Uterus (tissue), 3 donors: ENCODE measurements at regions not wholly inside any gene's neighbourhood (a gene's known extent, or its start where the extent isn't known, plus 50 kb on each side); places are given as distances from the start of the nearest gene placed in this dataset.
A peak's percentile ranks its signal among the peaks of the same experiment; 100 is the strongest.
"Not testable (repeated sequence)": the region's sequence is repeated elsewhere in the genome, so short reads cannot be mapped to it uniquely, and the experiment has no call there.

Source experiments
- DNase-seq, 2 donors: peaks; one replicate each; pipeline ENCODE4 v3.0.0-alpha.2; 2019 to 2020
- H3K27ac ChIP-seq, 2 donors: fragments of 200-600 bp; sonication (generic); 1 replicate in 1 of 2; 2 replicates in 1 of 2; pipeline ENCODE4 v1.5.1; 2016 to 2018
- H3K27me3 ChIP-seq, 2 donors: fragments of 200-600 bp; sonication (generic); one replicate each; pipeline ENCODE4 v1.5.1; 2018 to 2019; ENCODE audit warnings: control low read depth in 1 of 2
- H3K36me3 ChIP-seq, 2 donors: fragments of 200-600 bp; sonication (generic); one replicate each; pipeline ENCODE4 v1.5.1; 2019; ENCODE audit warnings: control low read depth in 1 of 2
- H3K4me1 ChIP-seq, 2 donors: fragments of 200-600 bp; sonication (generic); one replicate each; pipeline ENCODE4 v1.5.1; 2018 to 2019; ENCODE audit warnings: control low read depth in 1 of 2
- H3K4me3 ChIP-seq, 2 donors: fragments of 200-600 bp; sonication (generic); 1 replicate in 1 of 2; 2 replicates in 1 of 2; pipeline ENCODE4 v1.5.1; 2018 to 2019; ENCODE audit warnings: mild to moderate bottlenecking in 1 of 2
- H3K9me3 ChIP-seq, 2 donors: fragments of 200-600 bp; sonication (generic); one replicate each; pipeline ENCODE4 v1.5.1; 2019; ENCODE audit warnings: control low read depth in 1 of 2
- POLR2A ChIP-seq, 2 donors: fragments of 450-650 bp; IDR thresholded peaks; one replicate each; pipeline ENCODE4 v1.6.1; 2016; ENCODE audit warnings: antibody characterized with exemption in 2 of 2, mild to moderate bottlenecking in 1 of 2, moderate library complexity in 1 of 2
- intact Hi-C: fragments of 100-400 bp; cut with DNase I; formaldehyde crosslinking; loops from one replicate; pipeline ENCODE4 v1.15.1; 2023; ENCODE audit warnings: low total_unique reads
- TF ChIP-seq, protein P1 (sequence below), 4 experiments: fragments of 200-600 bp in 2 of 4; fragments of 450-650 bp in 2 of 4; sonication (generic) in 2 of 4; IDR thresholded peaks; one replicate each; pipeline ENCODE4 v1.5.1; 2016 to 2019; ENCODE audit warnings: antibody characterized with exemption in 4 of 4, mild to moderate bottlenecking in 2 of 4, moderate library complexity in 1 of 4
- donor health status: DM: yes; HTN: yes; CAD: no.

DNA sequence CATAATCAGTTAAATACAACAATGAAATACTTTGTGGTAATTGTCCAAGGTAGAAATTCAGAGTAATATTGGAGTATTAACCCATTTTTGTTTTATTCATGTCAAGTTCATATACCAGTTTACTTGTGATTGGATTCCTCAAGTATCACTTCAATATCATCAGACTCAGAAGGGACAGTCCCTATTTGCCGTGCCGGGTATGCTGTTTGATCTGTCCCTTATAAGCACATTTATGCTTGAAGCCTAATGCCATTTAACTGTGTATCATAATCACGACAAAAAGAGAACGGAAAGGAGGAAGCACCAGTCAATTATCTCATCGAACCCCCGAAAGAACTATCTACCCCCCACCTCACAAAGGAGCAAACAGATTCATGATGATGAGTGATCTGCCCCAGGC, 171.0 kb upstream of the TBL1X start:
- no peaks in the 10 kb centered on the region for H3K36me3 ChIP-seq
- H3K27me3 ChIP-seq: no peaks in the 10 kb centered on the region
- H3K9me3 ChIP-seq: no peaks in the 10 kb centered on the region
- H3K27ac ChIP-seq: no peak overlapping the region
- no peaks in the 10 kb centered on the region for H3K4me1 ChIP-seq
- intact Hi-C loops: no loop called here
- H3K4me3 ChIP-seq: no peak overlapping the region
- TF ChIP-seq, protein P1, sequence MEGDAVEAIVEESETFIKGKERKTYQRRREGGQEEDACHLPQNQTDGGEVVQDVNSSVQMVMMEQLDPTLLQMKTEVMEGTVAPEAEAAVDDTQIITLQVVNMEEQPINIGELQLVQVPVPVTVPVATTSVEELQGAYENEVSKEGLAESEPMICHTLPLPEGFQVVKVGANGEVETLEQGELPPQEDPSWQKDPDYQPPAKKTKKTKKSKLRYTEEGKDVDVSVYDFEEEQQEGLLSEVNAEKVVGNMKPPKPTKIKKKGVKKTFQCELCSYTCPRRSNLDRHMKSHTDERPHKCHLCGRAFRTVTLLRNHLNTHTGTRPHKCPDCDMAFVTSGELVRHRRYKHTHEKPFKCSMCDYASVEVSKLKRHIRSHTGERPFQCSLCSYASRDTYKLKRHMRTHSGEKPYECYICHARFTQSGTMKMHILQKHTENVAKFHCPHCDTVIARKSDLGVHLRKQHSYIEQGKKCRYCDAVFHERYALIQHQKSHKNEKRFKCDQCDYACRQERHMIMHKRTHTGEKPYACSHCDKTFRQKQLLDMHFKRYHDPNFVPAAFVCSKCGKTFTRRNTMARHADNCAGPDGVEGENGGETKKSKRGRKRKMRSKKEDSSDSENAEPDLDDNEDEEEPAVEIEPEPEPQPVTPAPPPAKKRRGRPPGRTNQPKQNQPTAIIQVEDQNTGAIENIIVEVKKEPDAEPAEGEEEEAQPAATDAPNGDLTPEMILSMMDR (IDR thresholded peaks at IDR 0.05): no peak
- TF ChIP-seq POLR2A (IDR thresholded peaks at IDR 0.05): no peak
- no peak for DNase-seq

DNA sequence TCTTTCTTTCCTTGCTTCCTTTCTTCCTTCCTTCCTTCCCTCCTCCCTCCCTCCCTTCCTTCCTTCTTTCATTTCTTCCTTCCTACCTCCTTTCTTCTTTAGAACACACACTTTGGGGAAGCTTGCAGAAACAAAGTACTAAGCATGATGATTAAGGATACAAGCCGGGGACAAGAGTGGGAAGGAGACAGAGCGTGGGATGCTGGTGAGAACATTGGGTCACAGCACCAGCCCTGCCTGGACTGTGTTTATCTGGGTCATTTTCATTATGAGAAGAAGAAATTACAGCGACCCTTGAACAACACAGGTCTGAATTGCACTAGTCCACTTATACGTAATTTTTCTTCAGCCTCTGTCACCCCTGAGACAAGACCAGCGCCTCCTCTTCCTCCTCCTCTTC, 169.3 kb upstream of the TBL1X start:
- H3K27me3 ChIP-seq: no peaks in the 10 kb centered on the region
- H3K9me3 ChIP-seq: no peaks in the 10 kb centered on the region
- H3K36me3 ChIP-seq: no peaks in the 10 kb centered on the region
- no peak overlapping the region for H3K4me3 ChIP-seq
- intact Hi-C loops: no loop called here
- DNase-seq: no peak
- H3K4me1 ChIP-seq: no peaks in the 10 kb centered on the region
- TF ChIP-seq POLR2A (IDR thresholded peaks at IDR 0.05): no peak
- TF ChIP-seq, protein P1 (IDR thresholded peaks at IDR 0.05): no peak
- H3K27ac ChIP-seq: peak overlapping the region; percentile 42 to 56

DNA sequence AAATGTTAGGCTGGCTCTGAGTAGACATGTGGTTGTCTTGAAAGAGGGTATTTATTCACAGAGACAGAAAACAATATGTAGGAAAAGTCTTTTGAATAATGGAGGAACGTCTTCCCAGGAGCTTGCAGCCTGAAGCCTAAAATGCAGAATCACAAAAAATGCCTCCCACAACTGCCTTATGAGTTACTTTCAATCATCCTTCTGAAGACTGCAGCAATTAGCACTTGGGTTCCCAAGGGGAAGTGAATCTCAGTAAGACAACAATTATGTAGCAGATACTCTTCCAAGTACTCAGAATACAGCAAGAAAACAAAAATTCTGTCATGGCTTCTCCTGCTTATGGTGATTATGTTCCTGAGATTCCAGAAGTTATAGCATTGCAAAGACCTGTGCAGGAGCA, 166.6 kb upstream of the TBL1X start:
- intact Hi-C loops: no loop called here
- no peak for DNase-seq
- H3K27ac ChIP-seq: peak overlapping the region in 1 of 2 donors; percentile 58
- no peaks in the 10 kb centered on the region for H3K36me3 ChIP-seq
- no peaks in the 10 kb centered on the region for H3K4me1 ChIP-seq
- TF ChIP-seq POLR2A (IDR thresholded peaks at IDR 0.05): no peak
- TF ChIP-seq, protein P1 (IDR thresholded peaks at IDR 0.05): no peak
- H3K27me3 ChIP-seq: no peaks in the 10 kb centered on the region
- H3K4me3 ChIP-seq: no peak overlapping the region
- H3K9me3 ChIP-seq: no peaks in the 10 kb centered on the region

DNA sequence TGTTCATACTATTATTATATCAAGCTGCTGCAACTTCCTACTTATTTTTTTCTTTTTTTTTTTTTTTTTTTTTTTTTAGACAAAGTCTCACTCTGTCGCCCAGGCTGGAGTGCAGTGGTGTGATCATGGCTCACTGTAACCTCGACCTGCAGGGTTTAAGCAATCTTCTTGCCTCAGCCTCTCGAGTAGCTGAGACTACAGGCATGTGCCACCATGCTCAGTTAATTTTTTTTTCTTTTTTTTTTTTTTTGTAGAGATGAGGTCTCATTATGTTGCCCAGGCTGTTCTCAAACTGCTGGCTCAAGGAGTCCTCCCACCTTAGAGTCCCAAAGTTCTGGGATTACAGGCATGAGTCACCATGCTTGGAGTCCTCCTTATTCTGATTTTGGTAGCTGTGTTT, 165.2 kb upstream of the TBL1X start:
- H3K27me3 ChIP-seq, H3K4me3 ChIP-seq, intact Hi-C loops, H3K36me3 ChIP-seq, H3K9me3 ChIP-seq, DNase-seq, H3K4me1 ChIP-seq: not testable (repeated sequence)
- peak overlapping the region in 1 of 2 donors; percentile 82 for H3K27ac ChIP-seq

DNA sequence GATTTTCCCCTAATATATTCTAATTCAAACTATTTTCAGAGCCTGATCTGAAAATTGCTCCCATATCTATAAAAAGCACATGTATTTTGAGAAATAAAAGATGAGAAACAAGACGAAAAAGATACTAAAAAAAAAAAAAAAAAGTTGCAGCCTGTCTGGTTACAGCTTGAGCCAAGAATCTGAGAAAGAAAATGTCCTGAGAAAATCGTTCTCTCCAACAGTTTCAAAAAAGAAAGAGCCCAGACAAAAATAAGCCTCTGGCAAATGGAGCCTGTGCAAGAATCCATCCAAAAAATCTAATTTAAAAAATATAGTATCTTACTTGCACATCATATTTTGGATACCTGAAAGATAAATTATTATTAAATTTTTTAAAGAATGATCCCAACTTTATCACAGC, 163.0 kb upstream of the TBL1X start:
- H3K9me3 ChIP-seq: no peaks in the 10 kb centered on the region
- intact Hi-C loops: no loop called here
- no peaks in the 10 kb centered on the region for H3K4me1 ChIP-seq
- no peaks in the 10 kb centered on the region for H3K27me3 ChIP-seq
- peak overlapping the region; percentile 71 to 82 for H3K27ac ChIP-seq
- DNase-seq: no peak
- H3K4me3 ChIP-seq: no peak overlapping the region
- no peak for TF ChIP-seq POLR2A (IDR thresholded peaks at IDR 0.05)
- TF ChIP-seq, protein P1 (IDR thresholded peaks at IDR 0.05): no peak
- no peaks in the 10 kb centered on the region for H3K36me3 ChIP-seq

DNA sequence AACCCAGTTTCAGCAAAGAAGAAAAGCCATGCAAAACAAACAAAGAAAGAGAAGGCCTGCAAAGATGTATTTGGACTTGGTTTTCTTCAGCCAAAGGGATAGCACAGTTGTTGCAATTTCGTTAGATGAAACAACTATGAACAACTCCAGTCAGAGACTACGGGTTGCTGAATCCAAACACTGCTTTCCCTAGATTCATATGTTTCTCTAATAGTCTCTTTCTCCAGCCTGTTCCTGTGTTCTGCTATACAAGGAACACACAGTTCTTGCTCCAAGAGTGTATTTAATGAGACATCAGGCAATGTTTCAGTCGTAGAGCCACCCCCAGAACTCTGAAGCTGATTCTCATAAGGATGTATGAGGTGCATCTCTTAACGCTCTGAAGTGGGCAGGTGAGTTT, 162.5 kb upstream of the TBL1X start:
- no peak for DNase-seq
- Histone ChIP-seq H3K4me3 (no peak overlapping the region), H3K9me3 (no peaks in the 10 kb centered on the region), H3K4me1 (no peaks in the 10 kb centered on the region), H3K36me3 (no peaks in the 10 kb centered on the region), H3K27me3 (no peaks in the 10 kb centered on the region), H3K27ac (peak overlapping the region; percentile 71 to 82)
- intact Hi-C loops: no loop called here
- no peak for TF ChIP-seq POLR2A (IDR thresholded peaks at IDR 0.05)
- TF ChIP-seq, protein P1 (IDR thresholded peaks at IDR 0.05): no peak
